DND-41 (cell line): ENCODE measurements at regions not wholly inside any gene's neighbourhood (a gene's known extent, or its start where the extent isn't known, plus 50 kb on each side); places are given as distances from the start of the nearest gene placed in this dataset.

Experiments used
- ATAC-seq: fragments of 200-7000 bp; cut with Tn5 transposase; 3 replicates; pipeline ENCODE4 v1.9.1; 2021; ENCODE audit warnings: low read depth; ENCODE audit not compliant: insufficient read depth
- DNase-seq: peaks from one replicate; pipeline ENCODE4 v3.0.0-alpha.2; 2020
- H2AFZ ChIP-seq: 2 replicates; pipeline ENCODE4 v1.6.0; 2012; ENCODE audit warnings: low read depth, low read length
- H3K27ac ChIP-seq: 2 replicates; pipeline ENCODE4 v1.5.1; 2012; ENCODE audit warnings: low read length, inconsistent platforms
- H3K27me3 ChIP-seq: fragments of 200-600 bp; sonication (generic); 2 replicates; pipeline ENCODE4 v1.6.0; 2012; ENCODE audit warnings: low read length, mild to moderate bottlenecking, inconsistent platforms; ENCODE audit not compliant: insufficient read depth, poor library complexity
- H3K36me3 ChIP-seq: 2 replicates; pipeline ENCODE4 v1.5.1; 2012; ENCODE audit warnings: low read length, inconsistent platforms; ENCODE audit not compliant: insufficient read depth
- H3K4me1 ChIP-seq: 2 replicates; pipeline ENCODE4 v1.5.1; 2012; ENCODE audit warnings: mild to moderate bottlenecking, low read length; ENCODE audit not compliant: insufficient read depth
- H3K4me2 ChIP-seq: 2 replicates; pipeline ENCODE4 v1.6.0; 2012; ENCODE audit warnings: mild to moderate bottlenecking, moderate library complexity, low read length, inconsistent platforms; ENCODE audit not compliant: insufficient read depth
- H3K4me3 ChIP-seq, 2 experiments: fragments of 200-600 bp in 1 of 2; shearing (Covaris generic) in 1 of 2; 2 replicates each; pipeline ENCODE4 v1.5.1; 2012 to 2016; ENCODE audit warnings: inconsistent platforms in 2 of 2, low read length in 2 of 2, mild to moderate bottlenecking in 2 of 2, low read depth in 1 of 2, moderate library complexity in 1 of 2
- H3K79me2 ChIP-seq: 2 replicates; pipeline ENCODE4 v1.6.0; 2012; ENCODE audit warnings: low read length, inconsistent platforms; ENCODE audit not compliant: insufficient read depth
- H3K9ac ChIP-seq: 2 replicates; pipeline ENCODE4 v1.6.0; 2012; ENCODE audit warnings: low read depth, mild to moderate bottlenecking, inconsistent platforms, low read length, moderate library complexity
- H3K9me3 ChIP-seq: 2 replicates; pipeline ENCODE4 v1.5.1; 2012; ENCODE audit warnings: low read length, moderate library complexity, mild to moderate bottlenecking, inconsistent platforms; ENCODE audit not compliant: insufficient read depth, severe bottlenecking
- H4K20me1 ChIP-seq: 2 replicates; pipeline ENCODE4 v1.6.0; 2012; ENCODE audit warnings: low read length; ENCODE audit not compliant: insufficient read depth
- CTCF ChIP-seq: IDR thresholded peaks from 2 replicates; pipeline ENCODE4 v1.5.1; 2012; ENCODE audit warnings: borderline replicate concordance, low read length, moderate library complexity, mild to moderate bottlenecking; ENCODE audit not compliant: poor library complexity, severe bottlenecking; ENCODE audit errors: extremely low read depth
- EZH2 ChIP-seq: IDR thresholded peaks from 3 replicates; pipeline ENCODE4 v1.6.1; 2012; ENCODE audit warnings: borderline replicate concordance, low read depth, mild to moderate bottlenecking, moderate library complexity, low read length, inconsistent platforms; ENCODE audit not compliant: severe bottlenecking

- Histone ChIP-seq H3K4me1 (no peaks in the 10 kb centered on the region), H3K4me3 (no peak overlapping the region), H2AFZ (no peak overlapping the region), H3K9me3 (no peaks in the 10 kb centered on the region), H3K9ac (no peak overlapping the region), H3K36me3 (no peaks in the 10 kb centered on the region), H3K79me2 (no peaks in the 10 kb centered on the region), H3K4me2 (no peak overlapping the region), H4K20me1 (no peaks in the 10 kb centered on the region), H3K27me3 (no peaks in the 10 kb centered on the region), H3K27ac (no peak overlapping the region)
- TF ChIP-seq CTCF, result no peak
- no peak for TF ChIP-seq EZH2
- DNase-seq (no peak), ATAC-seq (no peak)
Observed at GRCh38 chr2:219769090-219769910, 141.9 kb downstream of the SLC4A3 start.

DNA sequence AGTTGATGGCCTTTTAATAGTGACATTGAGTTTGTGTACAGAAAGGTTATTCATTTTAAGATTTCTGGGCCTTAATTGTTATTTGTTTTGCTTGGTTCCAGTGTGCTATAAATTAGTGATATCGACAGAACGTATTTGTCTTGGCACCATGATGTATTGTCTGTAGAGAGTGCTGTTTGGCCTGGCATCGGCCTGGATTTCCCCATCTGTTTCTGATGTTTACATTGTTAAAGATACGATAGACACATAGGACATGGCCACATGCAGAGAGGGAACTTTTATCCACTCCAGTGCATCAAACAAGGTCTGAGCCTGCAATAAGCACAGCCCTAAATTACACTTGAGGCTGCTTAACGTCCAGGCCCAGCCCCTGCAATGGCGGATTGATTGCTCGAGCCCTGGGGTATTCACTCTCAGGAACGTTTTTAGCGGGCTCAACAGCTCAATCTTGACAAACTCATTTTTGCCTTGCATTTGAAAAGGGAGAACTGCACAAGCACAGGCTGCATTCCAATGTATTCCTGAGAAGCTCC is 144.7 kb downstream of the SLC4A3 start:
- ATAC-seq, result no peak
- Histone ChIP-seq H3K4me1 (no peaks in the 10 kb centered on the region), H3K9me3 (no peaks in the 10 kb centered on the region), H3K9ac (no peak overlapping the region), H3K79me2 (no peaks in the 10 kb centered on the region), H4K20me1 (no peaks in the 10 kb centered on the region), H3K4me3 (no peak overlapping the region), H3K4me2 (no peak overlapping the region), H3K36me3 (no peaks in the 10 kb centered on the region), H2AFZ (no peak overlapping the region), H3K27ac (no peak overlapping the region), H3K27me3 (no peaks in the 10 kb centered on the region)
- TF ChIP-seq CTCF, result no peak
- TF ChIP-seq EZH2, result no peak
- DNase-seq, result no peak

DNA sequence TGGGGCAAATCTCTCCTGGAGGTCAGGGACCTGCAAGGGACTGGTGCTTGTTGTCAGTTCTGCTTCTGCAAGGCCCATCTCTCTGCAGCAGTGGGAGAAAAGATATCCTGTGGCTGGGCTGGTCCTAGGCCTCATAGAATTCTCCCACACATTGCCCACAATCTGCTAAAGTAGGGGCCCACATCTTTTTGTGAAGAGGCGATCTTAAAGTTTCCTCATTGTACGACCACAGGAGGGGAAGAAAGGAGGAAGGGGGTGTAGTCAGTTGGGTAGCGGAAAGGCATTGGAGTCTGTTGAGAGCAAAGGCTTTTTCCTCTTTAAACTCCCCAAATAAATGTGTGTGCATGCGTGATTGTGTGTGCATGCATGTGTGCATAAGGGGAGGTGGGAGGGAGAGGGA is 145.3 kb downstream of the SLC4A3 start:
- Histone ChIP-seq H3K27ac (no peak overlapping the region), H3K27me3 (no peaks in the 10 kb centered on the region), H3K79me2 (no peaks in the 10 kb centered on the region), H4K20me1 (no peaks in the 10 kb centered on the region), H3K9ac (no peak overlapping the region), H3K9me3 (no peaks in the 10 kb centered on the region), H3K4me1 (no peaks in the 10 kb centered on the region), H3K36me3 (no peaks in the 10 kb centered on the region), H2AFZ (no peak overlapping the region), H3K4me2 (no peak overlapping the region), H3K4me3 (no peak overlapping the region)
- TF ChIP-seq CTCF (no peak), EZH2 (no peak)
- ATAC-seq (no peak), DNase-seq (no peak)
